ENCODE measurements at regions not wholly inside any gene's neighbourhood (a gene's known extent, or its start where the extent isn't known, plus 50 kb on each side); places are given as distances from the start of the nearest gene placed in this dataset.

- no peak for DNase-seq
- no peak for TF ChIP-seq POLR2A (IDR thresholded peaks at IDR 0.05; ENCODE audit: low read length)
These were observed 534.3 kb downstream of the PLXDC2 start for GRCh38 chr10:20350509-20350908.

DNA sequence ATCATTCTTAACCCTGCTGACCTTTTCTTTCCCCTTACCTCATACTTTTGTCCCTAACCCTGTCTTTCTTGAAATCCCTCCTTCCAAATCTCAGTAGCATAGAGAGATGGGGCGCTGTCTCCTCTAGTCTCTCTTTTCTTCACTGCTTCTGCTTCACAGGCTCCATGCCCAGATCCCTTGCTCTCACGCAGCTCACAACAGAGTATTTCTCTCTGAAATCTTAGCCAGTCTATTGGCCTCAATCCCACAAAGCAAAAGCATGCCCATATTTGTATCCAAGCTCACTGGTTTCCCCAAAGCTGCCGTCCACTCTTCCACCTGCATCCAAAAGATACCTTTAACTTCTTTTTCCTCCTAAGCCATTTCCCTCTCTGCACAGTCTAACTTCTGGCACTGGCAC is 526.8 kb downstream of the PLXDC2 start:
- TF ChIP-seq GATA1 (IDR thresholded peaks at IDR 0.05; ENCODE audit: low read depth, low read length) (no peak), POLR2A (IDR thresholded peaks at IDR 0.05; ENCODE audit: low read length) (no peak)
- DNase-seq: no peak
